Gastroesophageal sphincter (tissue), 4 donors: ENCODE measurements at regions not wholly inside any gene's neighbourhood (a gene's known extent, or its start where the extent isn't known, plus 50 kb on each side); places are given as distances from the start of the nearest gene placed in this dataset.

Source experiments
- ATAC-seq: fragments of 150-250 bp; one replicate; pipeline ENCODE4 v1.9.1; 2016; ENCODE audit warnings: mild to moderate bottlenecking, moderate library complexity
- H3K27ac ChIP-seq, 4 donors: fragments of 200-600 bp; sonication (generic) in 3 of 4; 1 replicate in 3 of 4; 2 replicates in 1 of 4; pipeline ENCODE4 v1.5.1; 2016 to 2019
- H3K27me3 ChIP-seq: fragments of 200-600 bp; sonication (generic); one replicate; pipeline ENCODE4 v1.5.1; 2019
- H3K36me3 ChIP-seq, 2 donors: fragments of 200-600 bp; sonication (generic); one replicate each; pipeline ENCODE4 v1.5.1; 2019; ENCODE audit warnings: control low read depth in 1 of 2
- H3K4me1 ChIP-seq, 3 donors: fragments of 200-600 bp; sonication (generic); 1 replicate in 2 of 3; 2 replicates in 1 of 3; pipeline ENCODE4 v1.5.1; 2016 to 2019; ENCODE audit warnings: control low read depth in 2 of 3
- H3K4me3 ChIP-seq, 2 donors: fragments of 200-600 bp; sonication (generic); one replicate each; pipeline ENCODE4 v1.5.1; 2019; ENCODE audit warnings: mild to moderate bottlenecking in 1 of 2, moderate library complexity in 1 of 2
- H3K9me3 ChIP-seq, 3 donors: fragments of 200-600 bp; sonication (generic); one replicate each; pipeline ENCODE4 v1.5.1; 2017 to 2019; ENCODE audit warnings: control low read depth in 2 of 3
- CTCF ChIP-seq, 4 experiments: fragments of 200-600 bp in 2 of 4; fragments of 450-650 bp in 2 of 4; sonication (generic) in 1 of 4; IDR thresholded peaks; one replicate each; pipeline ENCODE4 v1.5.1; 2017 to 2019; ENCODE audit warnings: antibody characterized with exemption in 4 of 4, mild to moderate bottlenecking in 2 of 4, moderate library complexity in 2 of 4
- EP300 ChIP-seq: sonication (generic); formaldehyde crosslinking; IDR thresholded peaks from one replicate; pipeline ENCODE4 v1.6.1; 2017; ENCODE audit warnings: antibody characterized with exemption, mild to moderate bottlenecking
- POLR2A ChIP-seq, 2 donors: fragments of 450-650 bp; IDR thresholded peaks; one replicate each; pipeline ENCODE4 v1.6.1; 2017; ENCODE audit warnings: antibody characterized with exemption in 2 of 2, mild to moderate bottlenecking in 2 of 2, moderate library complexity in 1 of 2
- POLR2AphosphoS5 ChIP-seq: sonication (generic); formaldehyde crosslinking; IDR thresholded peaks from one replicate; pipeline ENCODE4 v1.6.1; 2017; ENCODE audit warnings: antibody characterized with exemption
- WGBS, 2 donors: methylation state at CpG; one replicate each; pipeline ENCODE4 v1.1.5; 2018; ENCODE audit warnings: low coverage in 1 of 2; 5-methylcytosine and 5-hydroxymethylcytosine counted together

GRCh38 chr3:5317557-5317956 is 130.1 kb downstream of the EDEM1 start:
- Histone ChIP-seq H3K4me1 (no peaks in the 10 kb centered on the region), H3K4me3 (no peak overlapping the region), H3K9me3 (no peaks in the 10 kb centered on the region), H3K36me3 (no peaks in the 10 kb centered on the region), H3K27ac (no peak overlapping the region), H3K27me3 (no peaks in the 10 kb centered on the region)
- no peak for ATAC-seq
- WGBS, 2 donors = 38 to 50% methylated on average over 5 of the region's 5 CpGs
- TF ChIP-seq CTCF (IDR thresholded peaks at IDR 0.05) (no peak), EP300 (no peak), POLR2A (IDR thresholded peaks at IDR 0.05) (no peak)

DNA sequence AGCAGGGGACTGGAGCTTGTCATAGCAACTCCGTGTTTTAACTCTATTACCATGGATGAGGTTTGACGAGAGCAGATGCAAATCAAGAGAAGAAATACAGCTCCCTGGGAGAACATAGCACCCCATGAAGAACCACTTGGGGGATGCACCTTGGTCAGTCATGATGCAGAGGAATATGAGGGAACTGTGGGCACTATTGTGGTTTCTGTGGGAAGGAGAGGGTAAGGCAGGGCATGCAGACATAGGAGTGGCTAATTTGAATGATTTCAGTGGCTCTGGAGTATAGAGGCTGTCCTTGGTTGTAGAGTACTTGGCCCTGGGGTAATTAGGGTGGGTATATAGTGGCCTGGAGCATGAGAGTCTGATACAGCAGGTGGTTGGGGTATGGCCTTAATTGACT is 131.9 kb downstream of the EDEM1 start:
- no peaks in the 10 kb centered on the region for H3K9me3 ChIP-seq
- 92 to 100% methylated on average over 1 to 2 of the region's 2 CpGs for WGBS, 2 donors
- no peak overlapping the region for H3K27ac ChIP-seq
- no peak overlapping the region for H3K4me3 ChIP-seq
- no peaks in the 10 kb centered on the region for H3K4me1 ChIP-seq
- ATAC-seq = no peak
- TF ChIP-seq POLR2AphosphoS5 (no peak), EP300 (no peak), CTCF (IDR thresholded peaks at IDR 0.05) (no peak), POLR2A (IDR thresholded peaks at IDR 0.05) (no peak)
- no peaks in the 10 kb centered on the region for H3K27me3 ChIP-seq
- H3K36me3 ChIP-seq = no peaks in the 10 kb centered on the region

GRCh38 chr3:5321666-5322340 is 134.3 kb downstream of the EDEM1 start:
- Histone ChIP-seq H3K36me3 (no peaks in the 10 kb centered on the region), H3K27ac (no peak overlapping the region), H3K4me1 (no peaks in the 10 kb centered on the region), H3K4me3 (no peak overlapping the region), H3K9me3 (no peaks in the 10 kb centered on the region), H3K27me3 (no peaks in the 10 kb centered on the region)
- TF ChIP-seq EP300 (no peak), POLR2AphosphoS5 (no peak), POLR2A (IDR thresholded peaks at IDR 0.05) (no peak), CTCF (IDR thresholded peaks at IDR 0.05) (no peak)
- no peak for ATAC-seq

DNA sequence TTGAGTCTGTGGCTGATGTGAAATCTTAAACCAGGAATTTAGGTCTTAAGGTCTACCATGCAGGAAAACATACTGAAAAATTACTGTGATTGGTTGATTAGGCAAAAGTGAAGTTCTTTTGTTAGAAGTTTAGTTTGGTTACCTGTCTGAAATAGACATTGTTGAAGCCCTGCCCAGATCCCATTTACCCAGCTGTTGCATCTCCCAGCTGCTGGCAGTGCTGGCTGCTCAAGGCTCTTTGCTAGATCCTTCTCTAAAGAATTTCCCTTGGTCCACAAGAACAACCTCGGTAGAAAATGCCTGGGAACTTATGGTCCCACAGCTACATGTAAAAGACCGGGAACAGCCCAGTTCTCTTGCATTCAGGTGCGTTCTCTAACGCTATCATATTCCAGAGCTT is 137.3 kb downstream of the EDEM1 start:
- no peak for ATAC-seq
- Histone ChIP-seq H3K9me3 (no peaks in the 10 kb centered on the region), H3K27me3 (no peaks in the 10 kb centered on the region), H3K27ac (no peak overlapping the region), H3K4me1 (no peaks in the 10 kb centered on the region), H3K36me3 (no peaks in the 10 kb centered on the region), H3K4me3 (no peak overlapping the region)
- WGBS, 2 donors = 51 to 63% methylated on average over 3 to 4 of the region's 4 CpGs
- TF ChIP-seq CTCF (IDR thresholded peaks at IDR 0.05) (no peak), POLR2AphosphoS5 (no peak), EP300 (no peak), POLR2A (IDR thresholded peaks at IDR 0.05) (no peak)

DNA sequence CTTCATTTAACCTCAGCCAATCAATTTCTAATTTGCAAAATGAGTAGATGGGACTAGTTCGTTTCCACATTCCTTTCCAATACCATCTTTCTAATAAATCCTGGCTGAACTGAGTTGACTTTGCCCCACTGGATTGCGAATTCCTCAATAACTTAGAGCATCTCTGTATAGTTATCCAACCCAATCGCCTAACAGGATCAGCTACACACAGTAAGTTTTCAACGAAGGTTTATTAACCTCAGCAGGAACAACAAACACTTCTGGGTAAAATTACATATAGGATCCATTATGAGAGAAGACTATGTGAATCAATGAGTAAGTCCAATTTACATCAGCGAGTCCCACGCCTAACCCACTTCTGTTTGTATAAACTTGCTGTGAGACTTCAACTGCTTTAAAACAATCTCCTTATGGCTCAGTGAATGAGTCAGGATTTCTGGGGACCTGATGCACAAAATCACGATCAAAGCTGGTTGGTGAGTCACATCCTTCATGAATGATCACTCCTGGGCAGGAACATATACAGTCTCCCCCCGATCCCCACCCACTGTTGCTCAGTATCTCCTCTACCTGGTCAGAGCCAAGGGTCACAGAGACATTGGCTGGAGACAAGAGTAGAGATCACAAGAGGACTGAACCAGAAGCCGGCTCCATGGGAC is 142.8 kb downstream of the EDEM1 start:
- H3K36me3 ChIP-seq = no peaks in the 10 kb centered on the region
- no peak overlapping the region for H3K4me3 ChIP-seq
- H3K9me3 ChIP-seq = no peaks in the 10 kb centered on the region
- ATAC-seq = no peak
- WGBS, 2 donors = 73 to 79% methylated on average over 5 to 9 of the region's 9 CpGs
- no peak for TF ChIP-seq POLR2A (IDR thresholded peaks at IDR 0.05)
- no peak for TF ChIP-seq EP300
- H3K4me1 ChIP-seq = no peaks in the 10 kb centered on the region
- no peak overlapping the region for H3K27ac ChIP-seq
- H3K27me3 ChIP-seq = no peaks in the 10 kb centered on the region
